HEK293 (cell line): ENCODE measurements at regions not wholly inside any gene's neighbourhood (a gene's known extent, or its start where the extent isn't known, plus 50 kb on each side); places are given as distances from the start of the nearest gene placed in this dataset.

Experiments used
- CTCF ChIP-seq: fragments of 450-650 bp; formaldehyde crosslinking; IDR thresholded peaks from 2 replicates; pipeline ENCODE4 v1.5.1; 2016; ENCODE audit warnings: missing biosample characterization, missing genetic modification characterization
- REST ChIP-seq: fragments of 450-650 bp; formaldehyde crosslinking; IDR thresholded peaks from 2 replicates; pipeline ENCODE4 v1.5.1; 2016; ENCODE audit warnings: missing biosample characterization, missing genetic modification characterization
- YY1 ChIP-seq: fragments of 450-650 bp; formaldehyde crosslinking; IDR thresholded peaks from 2 replicates; pipeline ENCODE4 v1.5.1; 2018; ENCODE audit warnings: missing biosample characterization, missing genetic modification characterization
- ZBTB11 ChIP-seq: fragments of 450-650 bp; formaldehyde crosslinking; conservative IDR thresholded peaks from 2 replicates; pipeline ENCODE4 v1.5.1; 2016; ENCODE audit warnings: low read depth, missing biosample characterization, missing genetic modification characterization
- ZBTB17 ChIP-seq: fragments of 450-650 bp; formaldehyde crosslinking; IDR thresholded peaks from 2 replicates; pipeline ENCODE4 v1.5.1; 2016; ENCODE audit warnings: missing biosample characterization, missing genetic modification characterization
- ZBTB48 ChIP-seq: fragments of 450-650 bp; formaldehyde crosslinking; IDR thresholded peaks from 2 replicates; pipeline ENCODE4 v1.5.1; 2016; ENCODE audit warnings: missing biosample characterization, missing genetic modification characterization
- ZNF169 ChIP-seq: fragments of 450-650 bp; formaldehyde crosslinking; IDR thresholded peaks from 2 replicates; pipeline ENCODE4 v1.5.1; 2016; ENCODE audit warnings: missing biosample characterization, missing genetic modification characterization
- ZNF18 ChIP-seq: fragments of 450-650 bp; formaldehyde crosslinking; IDR thresholded peaks from 2 replicates; pipeline ENCODE4 v1.5.1; 2016; ENCODE audit warnings: missing biosample characterization, missing genetic modification characterization
- ZNF335 ChIP-seq: fragments of 450-650 bp; formaldehyde crosslinking; conservative IDR thresholded peaks from 2 replicates; pipeline ENCODE4 v1.5.1; 2016; ENCODE audit warnings: missing biosample characterization, missing genetic modification characterization

- TF ChIP-seq YY1 (tag by site-specific recombination) (no peak), ZNF335 (tag by site-specific recombination) (no peak), ZBTB48 (tag by site-specific recombination) (no peak), CTCF (tag by site-specific recombination) (no peak), ZNF18 (no peak), ZBTB11 (tag by site-specific recombination) (no peak), ZNF169 (tag by site-specific recombination) (no peak), ZBTB17 (tag by site-specific recombination) (no peak), REST (no peak)
Measured at GRCh38 chrX:26328608-26329319, 112.8 kb downstream of the MAGEB5 start.
